PFSK-1 (cell line): ENCODE measurements at regions not wholly inside any gene's neighbourhood (a gene's known extent, or its start where the extent isn't known, plus 50 kb on each side); places are given as distances from the start of the nearest gene placed in this dataset.

Experiments
- POLR2AphosphoS5 ChIP-seq: IDR thresholded peaks from 2 replicates; pipeline ENCODE4 v1.6.1; 2012; ENCODE audit warnings: low read depth, mild to moderate bottlenecking, control low read depth, low read length, moderate library complexity
- SIN3A ChIP-seq: IDR thresholded peaks from 2 replicates; pipeline ENCODE4 v1.6.1; 2012; ENCODE audit warnings: mild to moderate bottlenecking, low read length, moderate library complexity, borderline replicate concordance; ENCODE audit not compliant: insufficient read depth
- TAF1 ChIP-seq: IDR thresholded peaks from 2 replicates; pipeline ENCODE4 v1.6.1; 2012; ENCODE audit warnings: low read length, control low read depth, borderline replicate concordance; ENCODE audit not compliant: insufficient read depth

- TF ChIP-seq POLR2AphosphoS5 (no peak), TAF1 (no peak), SIN3A (no peak)
Observed at GRCh38 chr3:110624576-110624975, 447.0 kb upstream of the NECTIN3 start.
